HCT116 (cell line): ENCODE measurements at regions not wholly inside any gene's neighbourhood (a gene's known extent, or its start where the extent isn't known, plus 50 kb on each side); places are given as distances from the start of the nearest gene placed in this dataset.

Source experiments
- ATAC-seq: fragments of 200-7000 bp; cut with Tn5 transposase; 2 replicates; pipeline ENCODE4 v1.9.1; 2020; ENCODE audit warnings: mild to moderate bottlenecking, moderate library complexity
- BruUV-seq: library from RNA; stranded (reverse); fragments of 400-500 nt; replicated peaks from 2 replicates; lab custom pipeline; 2021; lab: Mats Ljungman, UMichigan
- CTCF ChIA-PET: fragments of 300-600 bp; sonication (Branson Sonifier 250); formaldehyde crosslinking; loops from one replicate; lab custom pipeline; 2021; ENCODE audit warnings: antibody characterized with exemption; lab: Charles Lee
- POLR2A ChIA-PET: fragments of 300-600, 350-600 bp; sonication (Branson Sonifier 250); formaldehyde crosslinking; loops from one replicate; lab custom pipeline; 2021; ENCODE audit warnings: antibody characterized with exemption; lab: Charles Lee
- RAD21 ChIA-PET, 2 experiments: fragments of 300-600 bp; sonication (Branson Sonifier 250); formaldehyde crosslinking; loops; one replicate each; lab custom pipeline; 2023; ENCODE audit warnings: low total read pairs in 2 of 2; ENCODE audit not compliant: uncharacterized antibody in 2 of 2, unreplicated experiment in 2 of 2, low non-redundant PET in 1 of 2; lab: Charles Lee
- DNase-seq: peaks from one replicate; pipeline ENCODE4 v3.0.0-alpha.2; 2010; ENCODE audit warnings: low read depth, low spot score
- H2AFZ ChIP-seq: fragments of 200-600 bp; shearing (Covaris generic), sonication (generic); 2 replicates; pipeline ENCODE4 v1.6.1; 2017; ENCODE audit warnings: low read depth, mixed run types, mixed read lengths, antibody characterized with exemption, low read length; ENCODE audit not compliant: poor library complexity, severe bottlenecking
- H3K27ac ChIP-seq: 2 replicates; pipeline ENCODE4 v1.5.1; 2012; ENCODE audit warnings: low read depth, low read length
- H3K27me3 ChIP-seq: fragments of 200-600 bp; sonication (generic); 2 replicates; pipeline ENCODE4 v1.6.1; 2016; ENCODE audit warnings: mixed run types, low read length, mixed read lengths; ENCODE audit not compliant: insufficient read depth
- H3K36me3 ChIP-seq, 2 experiments: fragments of 200-500 bp in 1 of 2; fragments of 200-600 bp in 1 of 2; sonication (Bioruptor generic) in 1 of 2; sonication (generic) in 1 of 2; 2 replicates each; pipeline versions ENCODE4 v1.5.1 to v1.6.1; 2014 to 2016; ENCODE audit warnings: low read length in 2 of 2, inconsistent platforms in 1 of 2, mixed read lengths in 1 of 2, mixed run types in 1 of 2; ENCODE audit not compliant: insufficient read depth in 2 of 2, control insufficient read depth in 1 of 2
- H3K4me1 ChIP-seq, 2 experiments: fragments of 200-600 bp in 1 of 2; sonication (generic) in 1 of 2; 2 replicates each; pipeline versions ENCODE4 v1.5.1 to v1.6.1; 2012 to 2017; ENCODE audit warnings: low read length in 2 of 2, inconsistent platforms in 1 of 2, mild to moderate bottlenecking in 1 of 2, mixed read lengths in 1 of 2, mixed run types in 1 of 2, moderate library complexity in 1 of 2; ENCODE audit not compliant: insufficient read depth in 2 of 2, control insufficient read depth in 1 of 2
- H3K4me2 ChIP-seq: fragments of 200-600 bp; sonication (generic); 2 replicates; pipeline ENCODE4 v1.6.1; 2017; ENCODE audit warnings: mixed run types, low read length, mixed read lengths
- H3K4me3 ChIP-seq, 2 experiments: fragments of 200-600 bp in 1 of 2; sonication (generic) in 1 of 2; replicated peaks in 1 of 2; 2 replicates each; pipeline ENCODE4 v1.5.1; 2011 to 2016; ENCODE audit warnings: low read length in 2 of 2, control low read depth in 1 of 2, low read depth in 1 of 2, mild to moderate bottlenecking in 1 of 2, mixed read lengths in 1 of 2, mixed run types in 1 of 2
- H3K79me2 ChIP-seq: fragments of 200-600 bp; sonication (generic); 2 replicates; pipeline ENCODE4 v1.6.1; 2017; ENCODE audit warnings: mild to moderate bottlenecking, mixed run types, low read length, moderate library complexity, mixed read lengths; ENCODE audit not compliant: insufficient read depth
- H3K9ac ChIP-seq: fragments of 200-600 bp; sonication (generic); 2 replicates; pipeline ENCODE4 v1.6.1; 2016; ENCODE audit warnings: low read length, mixed read lengths
- H3K9me2 ChIP-seq: fragments of 200-600 bp; sonication (generic), shearing (Covaris generic); 2 replicates; pipeline ENCODE4 v1.6.1; 2017; ENCODE audit warnings: mixed run types, mild to moderate bottlenecking, moderate library complexity; ENCODE audit not compliant: insufficient read depth
- H3K9me3 ChIP-seq, 2 experiments: fragments of 200-500 bp in 1 of 2; fragments of 200-600 bp in 1 of 2; sonication (Bioruptor generic) in 1 of 2; sonication (generic) in 1 of 2; 2 replicates each; pipeline ENCODE4 v1.6.1; 2014 to 2017; ENCODE audit warnings: low read length in 2 of 2, mixed read lengths in 2 of 2, inconsistent platforms in 1 of 2, low read depth in 1 of 2, mild to moderate bottlenecking in 1 of 2, mixed run types in 1 of 2, moderate library complexity in 1 of 2; ENCODE audit not compliant: control insufficient read depth in 1 of 2, insufficient read depth in 1 of 2
- H4K20me1 ChIP-seq: fragments of 200-600 bp; sonication (generic), shearing (Covaris generic); 2 replicates; pipeline ENCODE4 v1.6.1; 2017; ENCODE audit warnings: mixed run types, mild to moderate bottlenecking, moderate library complexity; ENCODE audit not compliant: insufficient read depth
- EGR1 ChIP-seq: IDR thresholded peaks from 2 replicates; pipeline ENCODE4 v1.6.1; 2012; ENCODE audit warnings: low read depth
- ELF1 ChIP-seq: IDR thresholded peaks from 2 replicates; pipeline ENCODE4 v1.6.1; 2012; ENCODE audit warnings: low read depth, borderline replicate concordance
- EZH2 ChIP-seq: fragments of 200-600 bp; sonication (generic); IDR thresholded peaks from 2 replicates; pipeline ENCODE4 v1.6.1; 2017; ENCODE audit warnings: antibody characterized with exemption, mixed run types
- POLR2AphosphoS5 ChIP-seq: IDR thresholded peaks from 2 replicates; pipeline ENCODE4 v1.6.1; 2011; ENCODE audit warnings: mild to moderate bottlenecking, low read depth, low read length, moderate library complexity
- REST ChIP-seq: IDR thresholded peaks from 2 replicates; pipeline ENCODE4 v1.6.1; 2012; ENCODE audit warnings: low read depth
- SIN3A ChIP-seq: IDR thresholded peaks from 2 replicates; pipeline ENCODE4 v1.6.1; 2012; ENCODE audit warnings: low read depth
- SP1 ChIP-seq: IDR thresholded peaks from 2 replicates; pipeline ENCODE4 v1.6.1; 2012; ENCODE audit warnings: low read depth
- YY1 ChIP-seq: IDR thresholded peaks from 2 replicates; pipeline ENCODE4 v1.6.1; 2011; ENCODE audit warnings: low read length, low read depth, moderate library complexity, mild to moderate bottlenecking; ENCODE audit not compliant: insufficient replicate concordance; ENCODE audit errors: extremely low read depth
- intact Hi-C: fragments of 100-400 bp; cut with micrococcal nuclease; formaldehyde crosslinking; loops from 2 replicates; pipeline ENCODE4 v1.10.0; 2022
- TF ChIP-seq, protein P1 (sequence below): IDR thresholded peaks from 2 replicates; pipeline ENCODE4 v1.6.1; 2012
- TF ChIP-seq, protein P2 (sequence below): IDR thresholded peaks from 2 replicates; pipeline ENCODE4 v1.6.1; 2011; ENCODE audit warnings: mild to moderate bottlenecking, low read length, moderate library complexity; ENCODE audit not compliant: insufficient replicate concordance; ENCODE audit errors: extremely low read depth

DNA sequence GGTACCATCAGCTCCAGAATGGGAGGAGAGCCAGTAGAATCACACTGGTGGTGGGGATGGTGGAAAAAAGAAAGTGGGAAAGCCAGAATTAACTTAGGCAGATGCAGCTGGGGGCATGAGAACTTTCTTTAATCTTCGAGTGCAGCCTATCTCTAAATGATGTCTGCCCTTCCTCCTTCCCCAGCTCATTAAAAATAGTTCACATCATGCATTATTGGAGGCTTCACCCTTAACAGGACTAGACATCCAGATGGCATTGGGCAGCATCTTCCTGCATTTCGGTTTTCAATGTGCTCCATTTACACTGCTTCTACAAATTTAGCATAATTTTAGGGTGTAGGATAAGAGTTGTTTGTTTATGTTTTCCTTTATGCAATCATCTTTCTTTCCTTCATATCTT is 272.8 kb downstream of the COG6 start:
- Histone ChIP-seq H3K4me1 (no peaks in the 10 kb centered on the region), H3K27me3 (no peaks in the 10 kb centered on the region), H3K36me3 (no peaks in the 10 kb centered on the region; a peak in 1 of 4 replicates), H3K4me2 (no peak overlapping the region), H3K79me2 (no peaks in the 10 kb centered on the region), H3K9ac (no peak overlapping the region), H3K4me3 (no peak overlapping the region), H2AFZ (no peak overlapping the region), H4K20me1 (no peaks in the 10 kb centered on the region), H3K9me3 (no peaks in the 10 kb centered on the region), H3K9me2 (no peaks in the 10 kb centered on the region), H3K27ac (no peak overlapping the region)
- BruUV-seq, result no TSS peak
- intact Hi-C loops, result no loop called here
- TF ChIP-seq ELF1, result no peak
- no peak for TF ChIP-seq YY1
- TF ChIP-seq SIN3A, result no peak
- TF ChIP-seq SP1, result no peak
- no peak for TF ChIP-seq EZH2
- no peak for TF ChIP-seq POLR2AphosphoS5
- TF ChIP-seq, protein P1, sequence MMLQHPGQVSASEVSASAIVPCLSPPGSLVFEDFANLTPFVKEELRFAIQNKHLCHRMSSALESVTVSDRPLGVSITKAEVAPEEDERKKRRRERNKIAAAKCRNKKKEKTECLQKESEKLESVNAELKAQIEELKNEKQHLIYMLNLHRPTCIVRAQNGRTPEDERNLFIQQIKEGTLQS, result no peak
- TF ChIP-seq, protein P2, sequence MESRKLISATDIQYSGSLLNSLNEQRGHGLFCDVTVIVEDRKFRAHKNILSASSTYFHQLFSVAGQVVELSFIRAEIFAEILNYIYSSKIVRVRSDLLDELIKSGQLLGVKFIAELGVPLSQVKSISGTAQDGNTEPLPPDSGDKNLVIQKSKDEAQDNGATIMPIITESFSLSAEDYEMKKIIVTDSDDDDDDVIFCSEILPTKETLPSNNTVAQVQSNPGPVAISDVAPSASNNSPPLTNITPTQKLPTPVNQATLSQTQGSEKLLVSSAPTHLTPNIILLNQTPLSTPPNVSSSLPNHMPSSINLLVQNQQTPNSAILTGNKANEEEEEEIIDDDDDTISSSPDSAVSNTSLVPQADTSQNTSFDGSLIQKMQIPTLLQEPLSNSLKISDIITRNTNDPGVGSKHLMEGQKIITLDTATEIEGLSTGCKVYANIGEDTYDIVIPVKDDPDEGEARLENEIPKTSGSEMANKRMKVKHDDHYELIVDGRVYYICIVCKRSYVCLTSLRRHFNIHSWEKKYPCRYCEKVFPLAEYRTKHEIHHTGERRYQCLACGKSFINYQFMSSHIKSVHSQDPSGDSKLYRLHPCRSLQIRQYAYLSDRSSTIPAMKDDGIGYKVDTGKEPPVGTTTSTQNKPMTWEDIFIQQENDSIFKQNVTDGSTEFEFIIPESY, result no peak
- TF ChIP-seq REST, result no peak
- TF ChIP-seq EGR1, result no peak
- no peak for ATAC-seq
- CTCF ChIA-PET, result interaction anchor here (1.2 kb wide), 1 partner anchor 14 kb away, joined by 3 read pairs; no protein-coding TSS in a partner anchor
- RAD21 ChIA-PET, result no interaction called here
- no peak for DNase-seq
- POLR2A ChIA-PET, result no interaction called here
